PC-3 (cell line): ENCODE measurements at regions not wholly inside any gene's neighbourhood (a gene's known extent, or its start where the extent isn't known, plus 50 kb on each side); places are given as distances from the start of the nearest gene placed in this dataset.

Experiments
- ATAC-seq: fragments of 200-7000 bp; cut with Tn5 transposase; 2 replicates; pipeline ENCODE4 v1.9.1; 2020; ENCODE audit warnings: mild to moderate bottlenecking, moderate library complexity
- BruUV-seq: library from RNA; stranded (reverse); fragments of 400-500 nt; replicated peaks from 2 replicates; lab custom pipeline; 2021; lab: Mats Ljungman, UMichigan
- CTCF ChIA-PET: fragments of 300-600 bp; sonication (Branson Sonifier 250); formaldehyde crosslinking; loops from one replicate; lab custom pipeline; 2022; ENCODE audit warnings: antibody characterized with exemption; lab: Charles Lee
- POLR2A ChIA-PET: fragments of 300-600 bp; sonication (Branson Sonifier 250); formaldehyde crosslinking; loops from one replicate; lab custom pipeline; 2022; ENCODE audit warnings: antibody characterized with exemption; ENCODE audit not compliant: unreplicated experiment; lab: Charles Lee
- DNase-seq: peaks from one replicate; pipeline ENCODE4 v3.0.0-alpha.2; 2015
- H2AFZ ChIP-seq: fragments of 300-600 bp; sonication (generic); 2 replicates; pipeline ENCODE4 v1.6.0; 2016; ENCODE audit warnings: antibody characterized with exemption, low read length
- H3F3A ChIP-seq: fragments of 300-600 bp; sonication (generic); one replicate; pipeline ENCODE4 v1.6.0; 2017; ENCODE audit warnings: antibody characterized with exemption, low read length, control low read depth, mild to moderate bottlenecking; ENCODE audit not compliant: unreplicated experiment
- H3K27ac ChIP-seq: fragments of 300-600 bp; sonication (generic); 2 replicates; pipeline ENCODE4 v1.5.1; 2016; ENCODE audit warnings: mild to moderate bottlenecking, low read length
- H3K27me3 ChIP-seq: fragments of 300-600 bp; sonication (generic); 2 replicates; pipeline ENCODE4 v1.6.1; 2016; ENCODE audit warnings: low read length, mixed read lengths
- H3K36me3 ChIP-seq: fragments of 300-600 bp; sonication (generic); 2 replicates; pipeline ENCODE4 v1.6.1; 2016; ENCODE audit warnings: low read depth, mixed run types, low read length, mixed read lengths
- H3K4me1 ChIP-seq: fragments of 300-600 bp; sonication (generic); 2 replicates; pipeline ENCODE4 v1.5.1; 2016; ENCODE audit warnings: low read length; ENCODE audit not compliant: insufficient read depth
- H3K4me2 ChIP-seq: fragments of 300-600 bp; sonication (generic); 2 replicates; pipeline ENCODE4 v1.6.0; 2016; ENCODE audit warnings: low read length
- H3K4me3 ChIP-seq: fragments of 300-600 bp; sonication (generic); 2 replicates; pipeline ENCODE4 v1.5.1; 2016; ENCODE audit warnings: mild to moderate bottlenecking, low read length, mixed read lengths
- H3K79me2 ChIP-seq: fragments of 300-600 bp; sonication (generic); 2 replicates; pipeline ENCODE4 v1.6.1; 2017; ENCODE audit warnings: low read length, mixed read lengths
- H3K9ac ChIP-seq: fragments of 300-600 bp; sonication (generic); 2 replicates; pipeline ENCODE4 v1.6.0; 2016; ENCODE audit warnings: mild to moderate bottlenecking, low read length
- H3K9me2 ChIP-seq: fragments of 300-600 bp; sonication (generic); replicated peaks from 2 replicates; pipeline ENCODE4 v1.6.1; 2016; ENCODE audit warnings: mixed run types, low read length, mixed read lengths
- H3K9me3 ChIP-seq: fragments of 300-600 bp; sonication (generic); 2 replicates; pipeline ENCODE4 v1.6.1; 2016; ENCODE audit warnings: low read length, mixed read lengths
- H4K20me1 ChIP-seq: fragments of 300-600 bp; sonication (generic); 2 replicates; pipeline ENCODE4 v1.6.1; 2016; ENCODE audit warnings: low read length, mixed read lengths
- EZH2 ChIP-seq: fragments of 300-600 bp; sonication (generic); IDR thresholded peaks from one replicate; pipeline ENCODE4 v1.6.1; 2017; ENCODE audit warnings: antibody characterized with exemption, mild to moderate bottlenecking, low read length; ENCODE audit not compliant: unreplicated experiment
- EZH2phosphoT487 ChIP-seq: fragments of 300-600 bp; sonication (generic); IDR thresholded peaks from 2 replicates; pipeline ENCODE4 v1.6.1; 2018; ENCODE audit warnings: mild to moderate bottlenecking, antibody characterized with exemption, low read length, borderline replicate concordance
- intact Hi-C: fragments of 100-400 bp; cut with micrococcal nuclease; formaldehyde crosslinking; loops from 2 replicates; pipeline ENCODE4 v1.9.0; 2023
- TF ChIP-seq, protein P1 (sequence below): fragments of 300-600 bp; sonication (generic); conservative IDR thresholded peaks from 2 replicates; pipeline ENCODE4 v1.5.1; 2017; ENCODE audit warnings: antibody characterized with exemption, low read depth, mild to moderate bottlenecking, low read length

DNA sequence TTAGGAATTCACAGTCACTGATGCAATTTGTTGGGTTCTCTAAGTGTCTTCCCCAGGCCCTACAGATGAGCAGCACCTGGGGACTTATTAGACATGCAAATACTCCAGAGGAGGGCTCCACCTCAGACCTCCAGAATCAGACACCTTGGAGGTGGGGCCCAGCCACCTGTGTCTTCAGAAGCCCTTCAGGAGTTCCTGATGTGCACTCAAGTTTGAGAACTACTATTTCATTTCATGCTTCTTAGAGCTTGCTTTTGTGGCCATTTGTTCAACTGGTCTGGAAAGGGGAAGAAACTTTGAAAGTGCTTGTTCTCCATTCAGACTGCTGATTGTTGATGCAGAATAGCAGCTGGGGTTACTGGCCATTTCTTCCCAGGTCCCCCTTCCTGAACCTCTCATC is 472.0 kb downstream of the COG6 start:
- H3K9ac ChIP-seq = no peak overlapping the region
- DNase-seq = no peak
- intact Hi-C loops = no loop called here
- H4K20me1 ChIP-seq = no peaks in the 10 kb centered on the region
- TF ChIP-seq EZH2 (no peak), EZH2phosphoT487 (no peak)
- TF ChIP-seq, protein P1, sequence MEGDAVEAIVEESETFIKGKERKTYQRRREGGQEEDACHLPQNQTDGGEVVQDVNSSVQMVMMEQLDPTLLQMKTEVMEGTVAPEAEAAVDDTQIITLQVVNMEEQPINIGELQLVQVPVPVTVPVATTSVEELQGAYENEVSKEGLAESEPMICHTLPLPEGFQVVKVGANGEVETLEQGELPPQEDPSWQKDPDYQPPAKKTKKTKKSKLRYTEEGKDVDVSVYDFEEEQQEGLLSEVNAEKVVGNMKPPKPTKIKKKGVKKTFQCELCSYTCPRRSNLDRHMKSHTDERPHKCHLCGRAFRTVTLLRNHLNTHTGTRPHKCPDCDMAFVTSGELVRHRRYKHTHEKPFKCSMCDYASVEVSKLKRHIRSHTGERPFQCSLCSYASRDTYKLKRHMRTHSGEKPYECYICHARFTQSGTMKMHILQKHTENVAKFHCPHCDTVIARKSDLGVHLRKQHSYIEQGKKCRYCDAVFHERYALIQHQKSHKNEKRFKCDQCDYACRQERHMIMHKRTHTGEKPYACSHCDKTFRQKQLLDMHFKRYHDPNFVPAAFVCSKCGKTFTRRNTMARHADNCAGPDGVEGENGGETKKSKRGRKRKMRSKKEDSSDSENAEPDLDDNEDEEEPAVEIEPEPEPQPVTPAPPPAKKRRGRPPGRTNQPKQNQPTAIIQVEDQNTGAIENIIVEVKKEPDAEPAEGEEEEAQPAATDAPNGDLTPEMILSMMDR = no peak
- H3K4me2 ChIP-seq = no peak overlapping the region
- H3K27ac ChIP-seq = no peak overlapping the region
- ATAC-seq = no peak
- no peaks in the 10 kb centered on the region for H3K9me2 ChIP-seq
- H3F3A ChIP-seq = no peaks in the 10 kb centered on the region
- no TSS peak for BruUV-seq
- H2AFZ ChIP-seq = no peak overlapping the region
- ChIA-PET POLR2A (no interaction called here), CTCF (no interaction called here)
- H3K79me2 ChIP-seq = no peaks in the 10 kb centered on the region
- no peak overlapping the region for H3K4me3 ChIP-seq
- H3K36me3 ChIP-seq = no peaks in the 10 kb centered on the region
- H3K9me3 ChIP-seq = no peaks in the 10 kb centered on the region
- H3K4me1 ChIP-seq = no peaks in the 10 kb centered on the region
- H3K27me3 ChIP-seq = no peaks in the 10 kb centered on the region

DNA sequence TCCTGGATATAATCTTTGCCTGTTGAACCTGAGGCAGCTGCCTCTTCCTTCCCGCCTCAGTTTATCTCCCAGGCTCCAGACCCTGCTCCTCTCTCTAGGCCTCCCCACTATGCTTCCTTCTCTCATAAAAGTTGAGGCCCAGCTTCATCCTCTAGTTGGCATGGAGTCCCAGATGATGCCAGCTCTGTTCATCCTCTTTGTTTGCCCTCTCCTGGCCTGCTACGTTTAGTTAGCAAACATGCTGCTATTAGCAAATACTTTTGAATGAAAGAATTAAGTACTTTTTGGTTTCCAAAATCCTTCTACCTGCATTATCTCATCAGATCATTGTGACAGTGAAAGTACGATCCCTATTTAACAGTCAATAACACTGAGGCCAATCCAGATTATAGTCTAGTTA is 472.5 kb downstream of the COG6 start:
- no peak overlapping the region for H3K27ac ChIP-seq
- BruUV-seq = no TSS peak
- no peaks in the 10 kb centered on the region for H3K4me1 ChIP-seq
- ChIA-PET CTCF (no interaction called here), POLR2A (no interaction called here)
- H3K9me3 ChIP-seq = no peaks in the 10 kb centered on the region
- H4K20me1 ChIP-seq = no peaks in the 10 kb centered on the region
- DNase-seq (no peak), ATAC-seq (no peak)
- H3K9me2 ChIP-seq = no peaks in the 10 kb centered on the region
- TF ChIP-seq, protein P1 = no peak
- TF ChIP-seq EZH2 = no peak
- TF ChIP-seq EZH2phosphoT487 = no peak
- no peak overlapping the region for H3K9ac ChIP-seq
- intact Hi-C loops = no loop called here
- H3K27me3 ChIP-seq = no peaks in the 10 kb centered on the region
- H2AFZ ChIP-seq = no peak overlapping the region
- no peaks in the 10 kb centered on the region for H3F3A ChIP-seq
- no peaks in the 10 kb centered on the region for H3K36me3 ChIP-seq
- H3K79me2 ChIP-seq = no peaks in the 10 kb centered on the region
- no peak overlapping the region for H3K4me2 ChIP-seq
- H3K4me3 ChIP-seq = no peak overlapping the region

DNA sequence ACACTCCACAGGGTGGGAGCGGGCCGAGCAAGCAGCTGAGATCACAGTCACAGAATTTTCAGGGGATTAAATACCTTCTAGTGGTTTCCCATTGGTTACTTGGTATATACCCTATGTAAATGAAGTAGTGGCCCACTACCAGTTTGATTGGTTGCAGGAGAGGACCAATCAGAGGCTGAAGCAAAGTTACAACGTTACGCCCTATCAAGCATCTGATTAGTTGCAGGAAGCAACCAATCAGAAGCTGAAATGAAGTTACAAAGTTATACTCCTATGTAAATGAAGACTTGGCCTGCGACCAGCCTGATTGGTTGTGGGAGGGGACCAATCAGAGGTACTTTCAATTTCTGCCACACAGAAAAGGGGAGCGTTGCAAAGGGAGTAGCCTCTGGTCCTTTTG is 474.0 kb downstream of the COG6 start:
- Histone ChIP-seq H3K4me1 (no peaks in the 10 kb centered on the region), H3F3A (no peaks in the 10 kb centered on the region), H3K27ac (no peak overlapping the region), H3K27me3 (no peaks in the 10 kb centered on the region), H3K36me3 (no peaks in the 10 kb centered on the region), H3K4me3 (no peak overlapping the region), H2AFZ (no peak overlapping the region), H3K9ac (no peak overlapping the region), H4K20me1 (no peaks in the 10 kb centered on the region), H3K9me2 (no peaks in the 10 kb centered on the region), H3K4me2 (no peak overlapping the region), H3K9me3 (no peaks in the 10 kb centered on the region), H3K79me2 (no peaks in the 10 kb centered on the region)
- intact Hi-C loops = no loop called here
- POLR2A ChIA-PET = no interaction called here
- no TSS peak for BruUV-seq
- ATAC-seq (no peak), DNase-seq (no peak)
- CTCF ChIA-PET = no interaction called here
- TF ChIP-seq, protein P1 = no peak
- TF ChIP-seq EZH2 (no peak), EZH2phosphoT487 (no peak)
